ENCODE measurements at regions not wholly inside any gene's neighbourhood (a gene's known extent, or its start where the extent isn't known, plus 50 kb on each side); places are given as distances from the start of the nearest gene placed in this dataset.

- H3K27ac ChIP-seq = no peak overlapping the region
- peaks cover 2% of the 10 kb centered on the region; the same call in 1 of the 2 replicates for H3K9me3 ChIP-seq (replicated peaks)
- H3K4me3 ChIP-seq = no peak overlapping the region
- H3K36me3 ChIP-seq = no peaks in the 10 kb centered on the region
- no peaks in the 10 kb centered on the region for H3K27me3 ChIP-seq (replicated peaks)
- DNase-seq (ENCODE audit: low read depth in 1 of 2, low spot score in 2 of 2) = no peak
- no peaks in the 10 kb centered on the region for H3K4me1 ChIP-seq (replicated peaks)
These were observed 681.8 kb upstream of the LRATD1 start for GRCh38 chr2:13950761-13951160.

- no peaks in the 10 kb centered on the region for H3K27me3 ChIP-seq (replicated peaks)
- H3K4me3 ChIP-seq = no peak overlapping the region
- no peak overlapping the region for H3K27ac ChIP-seq
- H3K9me3 ChIP-seq (replicated peaks) = no peaks in the 10 kb centered on the region
- no peak for DNase-seq (ENCODE audit: low read depth in 1 of 2, low spot score in 2 of 2)
- no peaks in the 10 kb centered on the region for H3K36me3 ChIP-seq
- H3K4me1 ChIP-seq (replicated peaks) = no peaks in the 10 kb centered on the region
These were observed 663.7 kb upstream of the LRATD1 start for GRCh38 chr2:13968811-13969210.

GRCh38 chr2:13986119-13986720 is 646.3 kb upstream of the LRATD1 start:
- Histone ChIP-seq H3K4me3 (no peak overlapping the region), H3K27ac (no peak overlapping the region), H3K27me3 (replicated peaks) (no peaks in the 10 kb centered on the region), H3K4me1 (replicated peaks) (no peaks in the 10 kb centered on the region), H3K36me3 (no peaks in the 10 kb centered on the region), H3K9me3 (replicated peaks) (peaks cover 10% of the 10 kb centered on the region; the same call in 1 of the 2 replicates)
- DNase-seq (ENCODE audit: low read depth in 1 of 2, low spot score in 2 of 2) = no peak

GRCh38 chr2:13996527-13996926 is 636.0 kb upstream of the LRATD1 start:
- Histone ChIP-seq H3K4me3 (no peak overlapping the region), H3K36me3 (no peaks in the 10 kb centered on the region), H3K27me3 (replicated peaks) (no peaks in the 10 kb centered on the region), H3K9me3 (replicated peaks) (peaks cover 4% of the 10 kb centered on the region; the same call in 1 of the 2 replicates), H3K27ac (no peak overlapping the region), H3K4me1 (replicated peaks) (no peaks in the 10 kb centered on the region)
- no peak for DNase-seq (ENCODE audit: low read depth in 1 of 2, low spot score in 2 of 2)

GRCh38 chr2:14011190-14011589 is 621.3 kb upstream of the LRATD1 start:
- Histone ChIP-seq H3K4me1 (replicated peaks) (no peaks in the 10 kb centered on the region), H3K9me3 (replicated peaks) (0 out of 2 replicates have a peak, but pooled peaks cover 3% of the 10 kb centered on the region), H3K27ac (no peak overlapping the region), H3K27me3 (replicated peaks) (no peaks in the 10 kb centered on the region), H3K4me3 (no peak overlapping the region), H3K36me3 (no peaks in the 10 kb centered on the region)
- DNase-seq (ENCODE audit: low read depth in 1 of 2, low spot score in 2 of 2) = no peak

- no peak for DNase-seq (ENCODE audit: low read depth in 1 of 2, low spot score in 2 of 2)
- no peaks in the 10 kb centered on the region; the same call in 1 of the 2 replicates for H3K9me3 ChIP-seq (replicated peaks)
- no peaks in the 10 kb centered on the region for H3K36me3 ChIP-seq
- H3K4me1 ChIP-seq (replicated peaks) = no peaks in the 10 kb centered on the region
- no peaks in the 10 kb centered on the region for H3K27me3 ChIP-seq (replicated peaks)
- H3K27ac ChIP-seq = no peak overlapping the region
- no peak overlapping the region for H3K4me3 ChIP-seq
These were observed 617.3 kb upstream of the LRATD1 start for GRCh38 chr2:14015113-14015630.

GRCh38 chr2:14016289-14016955 is 616.1 kb upstream of the LRATD1 start:
- Histone ChIP-seq H3K36me3 (no peaks in the 10 kb centered on the region), H3K4me1 (replicated peaks) (no peaks in the 10 kb centered on the region), H3K27ac (no peak overlapping the region), H3K4me3 (no peak overlapping the region), H3K27me3 (replicated peaks) (no peaks in the 10 kb centered on the region), H3K9me3 (replicated peaks) (no peaks in the 10 kb centered on the region; the same call in 1 of the 2 replicates)
- DNase-seq (ENCODE audit: low read depth in 1 of 2, low spot score in 2 of 2) = no peak

GRCh38 chr2:14018620-14019019 is 613.9 kb upstream of the LRATD1 start:
- no peak for DNase-seq (ENCODE audit: low read depth in 1 of 2, low spot score in 2 of 2)
- Histone ChIP-seq H3K4me1 (replicated peaks) (no peaks in the 10 kb centered on the region), H3K27ac (no peak overlapping the region), H3K9me3 (replicated peaks) (peaks cover 3% of the 10 kb centered on the region; the same call in 1 of the 2 replicates), H3K36me3 (no peaks in the 10 kb centered on the region), H3K4me3 (no peak overlapping the region), H3K27me3 (replicated peaks) (no peaks in the 10 kb centered on the region)

GRCh38 chr2:14023558-14023957 is 609.0 kb upstream of the LRATD1 start:
- no peak for DNase-seq (ENCODE audit: low read depth in 1 of 2, low spot score in 2 of 2)
- H3K36me3 ChIP-seq = no peaks in the 10 kb centered on the region
- H3K9me3 ChIP-seq (replicated peaks) = peaks cover 3% of the 10 kb centered on the region; the same call in 1 of the 2 replicates
- no peak overlapping the region for H3K4me3 ChIP-seq
- H3K27me3 ChIP-seq (replicated peaks) = no peaks in the 10 kb centered on the region
- H3K4me1 ChIP-seq (replicated peaks) = no peaks in the 10 kb centered on the region
- H3K27ac ChIP-seq = no peak overlapping the region

GRCh38 chr2:14039134-14039533 is 593.4 kb upstream of the LRATD1 start:
- H3K27me3 ChIP-seq (replicated peaks) = no peaks in the 10 kb centered on the region
- no peak for DNase-seq (ENCODE audit: low read depth in 1 of 2, low spot score in 2 of 2)
- H3K36me3 ChIP-seq = no peaks in the 10 kb centered on the region
- no peak overlapping the region for H3K27ac ChIP-seq
- H3K9me3 ChIP-seq (replicated peaks) = 0 out of 2 replicates have a peak, but pooled peaks cover 6% of the 10 kb centered on the region
- no peaks in the 10 kb centered on the region for H3K4me1 ChIP-seq (replicated peaks)
- no peak overlapping the region for H3K4me3 ChIP-seq

GRCh38 chr2:14047491-14047890 is 585.0 kb upstream of the LRATD1 start:
- 0 out of 2 replicates have a peak, but pooled peaks cover 3% of the 10 kb centered on the region for H3K9me3 ChIP-seq (replicated peaks)
- no peak overlapping the region for H3K4me3 ChIP-seq
- H3K27me3 ChIP-seq (replicated peaks) = no peaks in the 10 kb centered on the region
- H3K4me1 ChIP-seq (replicated peaks) = no peaks in the 10 kb centered on the region
- DNase-seq (ENCODE audit: low read depth in 1 of 2, low spot score in 2 of 2) = no peak
- H3K36me3 ChIP-seq = no peaks in the 10 kb centered on the region
- H3K27ac ChIP-seq = no peak overlapping the region

GRCh38 chr2:14051401-14051800 is 581.1 kb upstream of the LRATD1 start:
- no peak for DNase-seq (ENCODE audit: low read depth in 1 of 2, low spot score in 2 of 2)
- no peak overlapping the region for H3K27ac ChIP-seq
- no peaks in the 10 kb centered on the region for H3K4me1 ChIP-seq (replicated peaks)
- no peaks in the 10 kb centered on the region for H3K27me3 ChIP-seq (replicated peaks)
- H3K36me3 ChIP-seq = no peaks in the 10 kb centered on the region
- no peak overlapping the region for H3K4me3 ChIP-seq
- H3K9me3 ChIP-seq (replicated peaks) = peaks cover 3% of the 10 kb centered on the region; the same call in 1 of the 2 replicates

GRCh38 chr2:14053105-14053504 is 579.4 kb upstream of the LRATD1 start:
- H3K27me3 ChIP-seq (replicated peaks) = no peaks in the 10 kb centered on the region
- DNase-seq (ENCODE audit: low read depth in 1 of 2, low spot score in 2 of 2) = no peak
- H3K27ac ChIP-seq = no peak overlapping the region
- H3K4me1 ChIP-seq (replicated peaks) = no peaks in the 10 kb centered on the region
- no peaks in the 10 kb centered on the region for H3K36me3 ChIP-seq
- H3K4me3 ChIP-seq = no peak overlapping the region
- H3K9me3 ChIP-seq (replicated peaks) = peaks cover 3% of the 10 kb centered on the region; the same call in 1 of the 2 replicates

- H3K27ac ChIP-seq = no peak overlapping the region
- DNase-seq (ENCODE audit: low read depth in 1 of 2, low spot score in 2 of 2) = no peak
- no peaks in the 10 kb centered on the region for H3K27me3 ChIP-seq (replicated peaks)
These were observed 568.2 kb upstream of the LRATD1 start for GRCh38 chr2:14064346-14064745.

More at GRCh38 chr2:14064346-14064745, 568.2 kb upstream of the LRATD1 start:
- Histone ChIP-seq H3K9me3 (replicated peaks) (no peaks in the 10 kb centered on the region), H3K4me3 (no peak overlapping the region), H3K36me3 (no peaks in the 10 kb centered on the region), H3K4me1 (replicated peaks) (no peaks in the 10 kb centered on the region)

Data from SJSA1 (cell line).